ENCODE measurements at regions not wholly inside any gene's neighbourhood (a gene's known extent, or its start where the extent isn't known, plus 50 kb on each side); places are given as distances from the start of the nearest gene placed in this dataset.

DNA sequence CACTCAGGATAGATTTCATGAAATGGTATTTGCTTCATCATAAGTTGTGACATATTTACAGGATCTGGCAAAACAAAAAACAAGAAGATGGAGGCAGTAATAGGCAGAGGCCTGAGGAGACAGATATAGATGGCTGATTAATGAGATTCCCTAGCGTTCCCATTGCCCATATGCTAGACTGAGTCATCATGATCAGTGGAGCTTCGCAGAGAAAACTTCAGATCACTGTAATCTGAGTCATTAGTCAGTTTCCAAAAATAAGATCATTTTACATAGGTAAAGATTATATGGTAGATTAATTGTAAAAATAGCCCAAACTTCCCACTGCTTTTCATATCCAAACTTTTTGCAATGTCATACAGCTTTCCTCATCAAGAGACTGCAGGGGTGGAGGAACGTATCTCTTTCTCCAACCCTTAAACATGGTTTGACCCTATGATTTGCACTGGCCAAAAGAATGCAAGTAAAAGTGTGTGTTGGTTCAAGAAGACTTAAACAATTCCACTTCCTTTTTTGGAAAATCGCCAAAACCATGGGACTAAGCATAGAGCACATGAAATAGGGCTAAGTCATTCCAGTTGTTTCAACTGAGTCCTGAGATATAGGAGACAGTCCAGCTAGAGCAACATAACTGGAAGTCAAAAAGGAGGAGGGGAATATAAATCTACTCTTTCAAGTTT is 626.0 kb downstream of the RNF144B start:
- TF ChIP-seq POLR2AphosphoS5 (IDR thresholded peaks at IDR 0.05; ENCODE audit: low read depth, low read length) (no peak), TAF1 (IDR thresholded peaks at IDR 0.05; ENCODE audit: low read depth, low read length) (no peak), POLR2A (IDR thresholded peaks at IDR 0.05; ENCODE audit: low read depth, low read length) (no peak)
